Smooth muscle cell (in vitro differentiated cells): ENCODE measurements at regions not wholly inside any gene's neighbourhood (a gene's known extent, or its start where the extent isn't known, plus 50 kb on each side); places are given as distances from the start of the nearest gene placed in this dataset.
"Not testable (repeated sequence)": the region's sequence is repeated elsewhere in the genome, so short reads cannot be mapped to it uniquely, and the experiment has no call there.

Source experiments
- DNase-seq: peaks from one replicate; lab custom pipeline; 2025; ENCODE audit not compliant: unreplicated experiment; lab: John Stamatoyannopoulos, UW
- H2AFZ ChIP-seq: fragments of 200-600 bp; sonication (generic); 2 replicates; pipeline ENCODE4 v1.6.0; 2016; ENCODE audit warnings: antibody characterized with exemption, low read depth, mild to moderate bottlenecking
- H3F3A ChIP-seq: fragments of 200-600 bp; sonication (generic); 2 replicates; pipeline ENCODE4 v1.6.0; 2017; ENCODE audit warnings: antibody characterized with exemption, low read depth
- H3K27ac ChIP-seq: fragments of 200-600 bp; sonication (generic); 2 replicates; pipeline ENCODE4 v1.5.1; 2016; ENCODE audit warnings: low read depth, mild to moderate bottlenecking
- H3K27me3 ChIP-seq: fragments of 200-600 bp; sonication (generic); 2 replicates; pipeline ENCODE4 v1.6.1; 2016; ENCODE audit warnings: low read depth, mild to moderate bottlenecking
- H3K36me3 ChIP-seq: fragments of 200-600 bp; sonication (generic); 2 replicates; pipeline ENCODE4 v1.5.1; 2016; ENCODE audit warnings: low read depth
- H3K4me1 ChIP-seq: fragments of 200-600 bp; sonication (generic); 2 replicates; pipeline ENCODE4 v1.5.1; 2016; ENCODE audit warnings: low read depth
- H3K4me2 ChIP-seq: fragments of 200-600 bp; sonication (generic); 2 replicates; pipeline ENCODE4 v1.6.0; 2016; ENCODE audit warnings: mild to moderate bottlenecking
- H3K4me3 ChIP-seq: fragments of 200-600 bp; sonication (generic); 2 replicates; pipeline ENCODE4 v1.5.1; 2016; ENCODE audit warnings: mild to moderate bottlenecking
- H3K79me2 ChIP-seq: fragments of 200-600 bp; sonication (generic); 2 replicates; pipeline ENCODE4 v1.6.0; 2016; ENCODE audit warnings: low read depth, mild to moderate bottlenecking
- H3K9ac ChIP-seq: fragments of 200-600 bp; sonication (generic); 2 replicates; pipeline ENCODE4 v1.6.0; 2016; ENCODE audit warnings: low read depth
- H3K9me3 ChIP-seq: fragments of 200-600 bp; sonication (generic); replicated peaks from 2 replicates; pipeline ENCODE4 v1.5.1; 2016; ENCODE audit warnings: low read depth
- H4K20me1 ChIP-seq: fragments of 200-600 bp; sonication (generic); 2 replicates; pipeline ENCODE4 v1.6.0; 2016; ENCODE audit warnings: low read depth
- CTCF ChIP-seq: fragments of 200-600 bp; sonication (generic); IDR thresholded peaks from 2 replicates; pipeline ENCODE4 v1.5.1; 2017; ENCODE audit warnings: borderline replicate concordance, mild to moderate bottlenecking, antibody characterized with exemption; ENCODE audit not compliant: insufficient read depth, poor library complexity, severe bottlenecking
- WGBS: methylation state at CpG from one replicate; pipeline ENCODE4 v1.1.7; 2016; ENCODE audit warnings: low lambda C conversion rate; 5-methylcytosine and 5-hydroxymethylcytosine counted together

GRCh38 chr2:40016151-40016885 is 237.3 kb upstream of the THUMPD2 start:
- H3K79me2 ChIP-seq = no peaks in the 10 kb centered on the region
- no peaks in the 10 kb centered on the region for H4K20me1 ChIP-seq
- H3K9me3 ChIP-seq = no peaks in the 10 kb centered on the region
- H2AFZ ChIP-seq = no peak overlapping the region
- no peak overlapping the region for H3K9ac ChIP-seq
- TF ChIP-seq CTCF = no peak
- no peaks in the 10 kb centered on the region for H3K4me1 ChIP-seq
- no peaks in the 10 kb centered on the region for H3F3A ChIP-seq
- WGBS = 79% methylated on average over 1 of the region's 1 CpG
- H3K27me3 ChIP-seq = no peaks in the 10 kb centered on the region
- H3K27ac ChIP-seq = no peak overlapping the region
- no peaks in the 10 kb centered on the region for H3K36me3 ChIP-seq
- H3K4me2 ChIP-seq = no peak overlapping the region
- no peak for DNase-seq
- no peak overlapping the region for H3K4me3 ChIP-seq

DNA sequence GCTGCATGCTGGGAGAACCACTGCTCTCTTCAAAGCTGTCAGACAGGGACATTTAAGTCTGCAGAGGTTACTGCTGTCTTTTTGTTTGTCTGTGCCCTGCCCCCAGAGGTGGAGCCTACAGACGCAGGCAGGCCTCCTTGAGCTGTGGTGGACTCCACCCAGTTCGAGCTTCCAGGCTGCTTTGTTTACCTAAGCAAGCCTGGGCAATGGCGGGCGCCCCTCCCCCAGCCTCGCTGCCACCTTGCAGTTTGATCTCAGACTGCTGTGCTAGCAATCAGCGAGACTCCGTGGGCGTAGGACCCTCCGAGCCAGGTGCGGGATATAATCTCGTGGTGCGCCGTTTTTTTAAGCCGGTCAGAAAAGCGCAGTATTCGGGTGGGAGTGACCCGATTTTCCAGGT is 234.9 kb upstream of the THUMPD2 start:
- H3K4me3 ChIP-seq, H3K27ac ChIP-seq, DNase-seq, H4K20me1 ChIP-seq, H3F3A ChIP-seq, H3K36me3 ChIP-seq, H3K4me1 ChIP-seq, H3K27me3 ChIP-seq, H2AFZ ChIP-seq, H3K9ac ChIP-seq, H3K9me3 ChIP-seq, H3K79me2 ChIP-seq, H3K4me2 ChIP-seq: not testable (repeated sequence)
- 92% methylated on average over 16 of the region's 17 CpGs for WGBS

DNA sequence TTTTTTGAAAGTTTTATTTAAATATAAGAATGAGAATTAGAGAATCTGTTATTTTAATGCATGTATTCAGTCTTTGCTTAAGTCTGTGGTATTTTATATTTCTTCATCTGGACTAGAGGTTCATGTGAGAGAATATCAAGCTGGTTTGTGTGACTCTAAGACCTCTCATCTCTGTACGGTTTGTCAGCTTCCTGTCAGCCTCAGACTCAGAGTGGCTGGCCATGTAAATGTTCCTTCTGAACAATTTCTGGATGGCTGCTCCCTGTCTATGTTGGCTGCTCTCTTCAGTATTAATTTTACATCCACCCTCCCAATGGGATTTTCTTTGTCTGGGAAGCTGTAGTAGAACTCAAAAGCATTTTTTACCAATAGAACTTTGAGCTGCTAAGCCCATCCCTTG is 225.3 kb upstream of the THUMPD2 start:
- Histone ChIP-seq H2AFZ (no peak overlapping the region), H3K79me2 (no peaks in the 10 kb centered on the region), H3F3A (no peaks in the 10 kb centered on the region), H3K27ac (no peak overlapping the region), H3K27me3 (no peaks in the 10 kb centered on the region), H3K4me3 (no peak overlapping the region), H4K20me1 (no peaks in the 10 kb centered on the region), H3K9me3 (no peaks in the 10 kb centered on the region), H3K36me3 (no peaks in the 10 kb centered on the region), H3K4me1 (no peaks in the 10 kb centered on the region), H3K9ac (no peak overlapping the region), H3K4me2 (no peak overlapping the region)
- WGBS = 69% methylated on average over 1 of the region's 1 CpG
- no peak for TF ChIP-seq CTCF
- no peak for DNase-seq

GRCh38 chr2:40002339-40002738 is 223.3 kb upstream of the THUMPD2 start:
- 85% methylated on average over 3 of the region's 3 CpGs for WGBS
- no peaks in the 10 kb centered on the region for H3K4me1 ChIP-seq
- no peak overlapping the region for H3K27ac ChIP-seq
- no peak for DNase-seq
- no peaks in the 10 kb centered on the region for H3F3A ChIP-seq
- no peak for TF ChIP-seq CTCF
- H3K4me2 ChIP-seq = no peak overlapping the region
- no peak overlapping the region for H3K9ac ChIP-seq
- H3K27me3 ChIP-seq = no peaks in the 10 kb centered on the region
- H3K79me2 ChIP-seq = no peaks in the 10 kb centered on the region
- no peaks in the 10 kb centered on the region for H3K36me3 ChIP-seq
- no peaks in the 10 kb centered on the region for H4K20me1 ChIP-seq
- no peak overlapping the region for H2AFZ ChIP-seq
- no peak overlapping the region for H3K4me3 ChIP-seq
- no peaks in the 10 kb centered on the region for H3K9me3 ChIP-seq
